PC-9 (cell line): ENCODE measurements at regions not wholly inside any gene's neighbourhood (a gene's known extent, or its start where the extent isn't known, plus 50 kb on each side); places are given as distances from the start of the nearest gene placed in this dataset.

Experiments
- CTCF ChIP-seq: fragments of 200-600 bp; sonication (generic); conservative IDR thresholded peaks from 2 replicates; pipeline ENCODE4 v1.6.1; 2017; ENCODE audit warnings: mixed run types, antibody characterized with exemption, mild to moderate bottlenecking, moderate library complexity
- EZH2 ChIP-seq: fragments of 200-600 bp; sonication (generic); IDR thresholded peaks from 2 replicates; pipeline ENCODE4 v1.8.0; 2017; ENCODE audit warnings: antibody characterized with exemption, low read depth

- no peak for TF ChIP-seq CTCF
- no peak for TF ChIP-seq EZH2
Observed at GRCh38 chr3:66103729-66104128, 65.0 kb upstream of the MAGI1 start.
